GM18520 (cell line): ENCODE measurements at regions not wholly inside any gene's neighbourhood (a gene's known extent, or its start where the extent isn't known, plus 50 kb on each side); places are given as distances from the start of the nearest gene placed in this dataset.
"Not testable (repeated sequence)": the region's sequence is repeated elsewhere in the genome, so short reads cannot be mapped to it uniquely, and the experiment has no call there.

Experiments used
- ATAC-seq: cut with Tn5 transposase; IDR thresholded peaks from one replicate; pipeline ENCODE4 v1.9.1; 2021; ENCODE audit not compliant: unreplicated experiment

GRCh38 chr15:96216481-96216880, 114.0 kb upstream of the NR2F2 start:
- ATAC-seq = not testable (repeated sequence)

GRCh38 chr15:96217983-96218382, 112.5 kb upstream of the NR2F2 start:
- no peak for ATAC-seq

DNA sequence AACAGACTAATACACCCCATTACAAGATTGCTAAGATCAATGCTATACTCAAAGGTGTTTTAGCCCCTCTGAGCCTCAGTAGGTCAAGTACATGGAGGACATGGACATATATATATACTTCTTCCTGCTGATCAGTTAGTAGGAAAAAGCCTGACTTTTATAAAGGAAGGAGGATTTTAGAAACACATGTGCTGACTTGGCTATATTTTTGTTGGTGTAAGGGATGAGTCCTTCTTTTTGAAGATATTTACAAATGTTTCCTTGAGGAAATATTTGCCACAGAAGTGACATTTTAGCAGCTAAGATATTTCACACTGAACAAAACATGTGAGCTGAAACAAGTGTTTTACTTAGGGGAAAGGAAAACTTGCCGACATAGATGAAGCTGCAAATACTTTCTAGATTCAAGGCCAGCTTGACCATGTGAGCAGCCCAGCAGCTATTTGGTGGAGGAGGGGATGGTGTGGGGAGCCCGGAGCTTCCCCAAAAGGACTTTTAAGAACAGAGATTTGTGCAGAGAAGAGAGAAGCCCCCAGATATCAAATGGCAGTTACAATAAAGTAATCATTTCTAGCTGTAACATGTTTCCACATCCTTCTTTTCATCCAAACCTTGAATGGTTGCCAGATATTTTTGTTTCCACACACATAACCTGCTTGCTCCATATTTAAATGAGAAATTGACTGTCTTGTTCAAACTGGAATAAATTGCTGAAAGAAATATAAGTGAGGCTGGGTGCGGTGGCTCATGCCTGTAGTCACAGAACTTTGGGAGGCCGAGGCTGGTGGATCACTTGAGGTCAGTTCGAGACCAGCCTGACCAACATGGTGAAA, 111.7 kb upstream of the NR2F2 start:
- no peak for ATAC-seq

- no peak for ATAC-seq
Measured at GRCh38 chr15:96219681-96220080, 110.8 kb upstream of the NR2F2 start.

GRCh38 chr15:96220657-96221056, 109.8 kb upstream of the NR2F2 start:
- ATAC-seq = no peak

DNA sequence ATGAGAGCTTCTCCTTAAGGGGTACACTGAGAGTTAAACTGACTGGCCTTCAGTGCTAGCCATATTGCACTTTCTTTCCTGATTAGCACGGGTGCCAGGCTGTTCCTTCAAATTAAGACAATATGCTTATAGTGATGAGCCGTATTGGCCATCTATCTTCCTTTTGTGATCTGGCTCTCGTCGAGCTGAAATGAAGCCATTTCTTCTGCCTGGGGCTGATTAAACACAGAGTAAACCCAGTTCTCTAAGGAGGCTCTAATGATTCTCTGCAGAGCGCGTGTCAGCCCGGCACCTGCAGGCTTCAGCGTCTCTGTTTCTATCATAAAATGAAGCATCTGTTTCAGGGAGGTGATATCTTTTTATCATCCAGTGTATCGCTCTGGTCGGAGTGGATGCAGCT, 107.5 kb upstream of the NR2F2 start:
- no peak for ATAC-seq

DNA sequence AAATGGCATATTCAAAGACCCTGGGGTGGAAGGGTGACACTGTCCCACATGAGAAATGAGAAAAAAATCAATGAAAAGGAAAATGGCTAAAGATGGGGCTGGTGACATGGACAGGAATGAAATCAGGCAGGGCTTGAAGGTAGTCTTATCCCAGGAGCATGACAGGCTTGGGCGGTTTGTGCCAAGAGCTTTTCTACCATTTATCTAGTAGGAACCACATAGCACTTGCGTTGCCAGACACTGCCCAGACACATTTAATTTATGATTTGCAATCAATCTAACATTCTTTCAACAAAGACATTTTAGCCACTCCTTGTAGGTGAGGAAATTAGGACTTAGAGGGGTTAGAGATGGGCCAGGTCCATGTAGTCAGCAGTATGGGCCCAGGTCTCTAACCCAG, 106.6 kb upstream of the NR2F2 start:
- no peak for ATAC-seq

DNA sequence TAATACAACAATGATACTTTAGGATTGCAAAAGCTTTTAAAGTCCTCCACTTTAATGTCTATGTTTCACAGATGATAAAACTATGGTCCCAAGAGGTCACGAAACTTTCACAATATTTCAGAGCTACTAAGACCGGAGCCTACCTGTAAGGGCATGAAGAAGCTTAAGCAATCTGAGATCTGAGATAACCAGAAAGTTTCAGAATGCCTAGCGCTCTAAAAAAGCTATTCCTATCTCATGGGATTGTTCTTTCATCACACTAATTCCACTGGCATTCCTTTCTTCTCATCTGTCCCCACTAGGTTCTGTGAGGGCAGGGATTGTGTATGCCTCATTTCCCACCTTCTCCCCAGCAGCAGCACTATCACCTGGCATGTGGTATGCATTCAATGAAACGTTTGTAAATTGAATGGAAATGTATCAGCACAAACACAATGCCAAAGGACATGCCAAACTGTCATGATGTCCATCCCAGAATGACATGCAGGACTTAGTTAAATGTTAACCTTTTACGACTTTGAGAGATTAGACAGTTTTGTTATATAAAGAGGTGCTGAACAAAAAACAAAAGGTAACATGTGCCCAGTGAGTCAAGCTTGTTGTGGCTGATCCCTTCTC, 104.7 kb upstream of the NR2F2 start:
- ATAC-seq = no peak

DNA sequence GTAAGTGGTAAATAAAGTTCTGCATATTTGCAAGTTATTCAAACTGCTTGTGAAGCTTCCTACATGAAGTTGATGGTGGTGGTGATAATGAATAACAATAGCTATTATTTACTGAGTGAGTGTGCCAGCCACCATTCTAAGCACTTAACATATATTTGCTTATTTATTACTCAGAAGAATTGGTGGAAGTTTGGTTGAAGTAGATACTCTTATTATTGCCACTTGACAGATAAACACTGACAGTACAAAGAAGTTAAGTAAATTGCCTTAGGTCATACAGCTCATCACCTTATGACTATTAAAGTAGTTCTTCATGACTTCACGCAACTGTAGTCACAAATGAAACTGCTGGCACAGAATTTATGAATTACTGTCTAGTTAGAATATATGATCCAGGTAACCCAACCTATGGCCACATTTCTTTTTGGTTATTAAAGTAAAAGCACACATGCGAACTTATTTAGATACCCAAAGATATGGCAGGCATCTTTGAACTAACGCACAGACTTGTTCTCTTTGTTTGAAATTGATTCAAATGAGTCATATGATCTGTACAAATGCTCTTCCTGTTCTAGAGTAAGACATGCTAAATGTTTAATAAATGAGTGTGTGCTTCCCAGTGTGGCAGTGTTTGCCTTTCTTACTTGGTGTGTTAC, 99.8 kb upstream of the NR2F2 start:
- ATAC-seq = no peak

- ATAC-seq = no peak
Measured at GRCh38 chr15:96232335-96232734, 98.2 kb upstream of the NR2F2 start.

DNA sequence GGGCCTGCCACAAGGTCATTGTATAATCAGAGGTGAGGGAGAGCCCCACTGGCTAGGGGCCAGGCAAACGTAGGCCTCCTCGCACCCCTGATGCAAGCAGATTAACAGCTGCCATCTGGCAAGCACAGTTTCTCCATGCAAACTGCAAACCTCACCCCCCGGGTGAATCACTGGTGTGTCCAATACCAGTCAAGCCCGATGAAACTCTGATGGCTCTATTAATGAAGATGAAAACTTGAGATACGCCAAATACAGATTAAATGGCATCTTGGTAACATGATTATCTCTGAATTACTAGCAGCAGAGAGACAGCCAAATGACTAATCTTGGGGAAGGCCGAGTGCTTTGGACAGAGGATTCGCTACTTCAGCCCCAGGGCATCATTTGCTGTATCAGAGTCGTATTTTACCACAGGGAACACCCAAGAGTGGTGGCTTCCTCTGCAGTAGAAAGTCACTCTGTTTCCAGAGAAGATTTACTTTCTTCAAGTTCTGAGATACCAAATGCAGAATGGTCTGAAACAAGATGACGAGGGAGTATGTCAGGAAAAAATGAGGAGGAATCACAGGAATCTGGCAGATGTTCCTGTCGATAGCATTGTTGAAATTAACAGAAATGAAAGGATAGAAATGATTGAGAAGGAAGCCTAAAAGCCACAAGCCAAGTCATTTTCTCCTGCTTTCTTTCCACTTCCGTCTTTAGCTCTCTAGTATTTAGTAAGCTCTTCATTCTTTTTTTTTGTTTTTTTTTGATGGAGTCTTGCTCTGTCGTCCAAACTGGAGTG, 96.2 kb upstream of the NR2F2 start:
- no peak for ATAC-seq

DNA sequence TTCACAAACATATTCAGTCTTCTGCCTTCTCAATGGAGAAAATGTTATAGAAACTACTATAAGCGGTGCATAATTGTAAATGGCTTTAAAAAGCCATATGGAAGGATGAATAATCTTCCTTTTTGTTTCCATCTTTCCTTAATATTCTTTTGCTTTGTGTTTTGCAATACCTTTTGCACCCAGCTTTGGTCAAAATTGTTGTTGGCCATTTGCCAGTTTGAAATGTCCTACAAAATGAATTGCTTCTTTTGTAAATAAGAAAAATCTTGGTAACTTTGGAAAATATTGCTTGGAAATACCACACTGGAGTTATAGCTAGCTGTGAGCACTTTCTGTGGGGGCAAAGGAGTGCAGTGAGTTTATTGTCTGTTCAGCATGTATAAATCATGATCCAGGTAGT, 93.5 kb upstream of the NR2F2 start:
- no peak for ATAC-seq

DNA sequence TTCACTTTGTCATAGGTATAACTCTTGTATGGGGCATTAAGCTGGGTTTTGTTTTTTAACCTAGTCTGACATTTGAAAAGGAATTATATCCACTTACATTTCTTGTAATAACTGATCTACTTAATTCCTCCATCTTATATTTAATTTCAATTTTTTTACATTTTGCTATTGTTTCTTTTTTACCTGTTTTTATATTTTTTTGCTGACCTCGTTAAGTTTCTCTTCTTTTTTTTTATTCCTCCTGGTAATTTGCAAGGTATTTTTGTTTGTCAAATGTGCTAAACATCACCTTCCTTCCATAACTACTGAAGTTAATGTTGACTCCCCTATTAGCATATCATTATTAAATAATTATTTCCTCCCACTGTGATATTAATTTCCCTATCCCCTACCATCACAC, 87.7 kb upstream of the NR2F2 start:
- ATAC-seq = no peak

- no peak for ATAC-seq
Measured at GRCh38 chr15:96243701-96244100, 86.8 kb upstream of the NR2F2 start.

- ATAC-seq = no peak
Measured at GRCh38 chr15:96245252-96245651, 85.2 kb upstream of the NR2F2 start.

GRCh38 chr15:96246057-96246456, 84.4 kb upstream of the NR2F2 start:
- no peak for ATAC-seq

DNA sequence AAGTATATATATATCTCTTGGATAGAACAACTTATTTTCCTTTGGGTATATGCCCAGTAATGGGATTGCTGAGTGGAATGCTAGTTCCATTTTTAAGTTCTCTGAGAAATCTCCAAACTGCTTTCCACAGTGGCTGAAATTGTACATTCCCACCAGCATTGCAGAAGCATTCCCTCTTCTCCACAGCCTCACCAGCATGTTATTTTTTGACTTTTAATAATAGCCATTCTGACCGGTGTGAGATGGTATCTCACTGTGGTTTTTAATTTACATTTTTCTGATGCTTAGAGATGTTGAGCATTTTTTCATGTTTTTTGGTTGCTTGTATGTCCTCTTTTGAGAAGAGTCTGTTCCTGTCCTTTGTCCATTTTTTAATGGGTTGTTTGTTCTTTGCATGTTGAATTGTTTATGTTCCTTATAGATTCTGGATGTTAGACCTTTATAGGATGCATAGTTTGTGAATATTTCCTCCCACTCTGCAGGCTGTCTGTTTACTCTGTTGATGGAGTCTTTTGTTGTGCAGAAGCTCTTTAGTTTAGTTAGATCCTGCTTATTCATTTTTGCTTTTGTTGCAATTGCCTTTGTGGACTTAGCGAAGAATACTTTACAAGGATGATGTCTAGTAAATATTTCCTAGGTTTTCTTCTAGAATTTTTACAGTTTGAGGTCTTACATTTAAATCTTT, 82.7 kb upstream of the NR2F2 start:
- ATAC-seq = no peak

DNA sequence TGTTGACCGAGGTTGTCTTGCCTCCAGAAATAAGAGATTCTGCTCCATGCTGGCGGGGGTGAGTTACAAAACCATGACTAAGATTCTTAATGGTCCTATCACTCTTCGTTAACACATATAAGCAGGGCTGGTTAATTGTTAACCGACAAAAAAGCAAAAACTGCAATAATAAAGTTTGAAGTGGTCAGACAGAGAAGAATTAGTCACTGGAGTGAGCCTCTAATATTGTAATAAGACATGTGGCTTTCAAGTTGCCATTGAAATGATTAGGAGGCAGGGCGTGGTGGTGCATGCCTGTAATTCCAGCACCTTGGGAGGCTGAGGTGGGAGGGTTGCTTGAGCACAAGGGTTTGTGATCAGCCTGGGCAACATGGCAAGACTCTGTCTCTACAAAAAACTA, 78.4 kb upstream of the NR2F2 start:
- no peak for ATAC-seq

DNA sequence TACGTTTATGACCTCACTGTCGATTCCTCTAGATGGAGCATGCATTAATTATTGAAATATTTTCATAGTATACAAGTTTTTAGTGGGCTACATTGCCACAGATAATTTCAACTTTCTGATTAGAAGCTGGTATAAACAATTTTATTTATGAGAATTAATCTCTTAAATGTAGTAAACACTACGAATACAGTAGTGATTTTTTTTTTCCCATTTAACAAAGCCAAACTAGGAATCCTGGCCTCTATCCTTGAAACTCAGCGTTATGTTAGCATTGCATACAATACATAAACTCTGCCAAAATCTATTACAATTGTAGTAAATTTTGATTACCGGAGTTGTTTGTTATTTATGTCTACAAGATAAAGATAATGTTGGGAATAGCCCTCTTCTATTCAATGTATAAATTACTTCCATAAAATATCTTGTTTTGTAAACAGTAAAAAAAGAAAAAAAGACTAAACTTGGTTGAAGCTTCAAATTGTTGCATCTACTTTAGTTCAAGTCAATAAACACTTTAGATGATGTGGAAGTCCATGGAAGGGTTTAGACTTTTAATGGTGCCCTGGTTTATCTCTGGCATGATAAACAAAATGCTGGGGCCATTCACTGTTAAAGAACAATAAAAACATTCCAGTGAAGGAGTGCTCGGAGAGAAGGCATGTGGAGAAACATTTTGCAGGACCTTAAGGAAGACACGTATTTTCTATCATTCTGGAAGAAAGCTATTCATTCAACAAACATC, 77.3 kb upstream of the NR2F2 start:
- no peak for ATAC-seq

DNA sequence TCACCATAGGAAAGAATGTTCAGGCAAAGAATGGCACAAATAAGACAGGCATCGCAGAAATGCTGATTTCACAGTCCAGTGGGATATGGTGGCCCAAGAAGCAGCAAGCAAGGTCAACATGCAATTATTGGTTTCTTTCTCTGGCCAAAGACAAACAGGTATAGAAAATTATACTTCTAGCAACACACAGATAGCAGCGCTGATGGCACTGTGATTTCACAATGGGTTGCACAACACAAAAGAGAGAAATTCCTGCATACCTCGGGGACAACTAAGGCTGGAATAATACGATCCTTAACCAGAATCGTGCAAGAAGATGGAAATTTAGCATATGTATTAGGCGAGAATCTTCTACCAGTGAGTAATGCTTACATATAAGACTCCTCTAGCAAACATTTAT, 76.3 kb upstream of the NR2F2 start:
- ATAC-seq = no peak
